HG03378 (cell line): ENCODE measurements at regions not wholly inside any gene's neighbourhood (a gene's known extent, or its start where the extent isn't known, plus 50 kb on each side); places are given as distances from the start of the nearest gene placed in this dataset.
"Not testable (repeated sequence)": the region's sequence is repeated elsewhere in the genome, so short reads cannot be mapped to it uniquely, and the experiment has no call there.

Experiments used
- ATAC-seq: cut with Tn5 transposase; IDR thresholded peaks from one replicate; pipeline ENCODE4 v1.9.1; 2021; ENCODE audit warnings: mild to moderate bottlenecking, moderate library complexity; ENCODE audit not compliant: unreplicated experiment

DNA sequence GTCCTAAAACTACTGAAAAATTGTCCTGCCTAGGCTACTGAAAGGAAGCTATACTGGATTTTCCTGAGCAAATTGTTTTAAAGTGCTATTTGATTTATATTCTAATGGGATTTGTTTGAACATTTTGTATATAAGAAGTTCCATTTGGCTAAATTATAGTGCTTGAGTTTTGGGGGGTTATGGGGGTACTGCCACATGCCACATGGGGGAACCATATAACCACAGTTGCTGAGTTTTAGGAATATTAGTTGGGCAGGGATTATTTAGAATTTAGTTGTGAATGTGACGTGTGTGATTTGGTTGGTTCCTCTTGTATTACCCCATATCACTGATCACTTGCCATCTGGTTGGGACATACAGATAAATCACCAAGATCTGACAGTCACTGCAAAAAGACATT lies 224.5 kb upstream of the TAPT1 start:
- no peak for ATAC-seq

DNA sequence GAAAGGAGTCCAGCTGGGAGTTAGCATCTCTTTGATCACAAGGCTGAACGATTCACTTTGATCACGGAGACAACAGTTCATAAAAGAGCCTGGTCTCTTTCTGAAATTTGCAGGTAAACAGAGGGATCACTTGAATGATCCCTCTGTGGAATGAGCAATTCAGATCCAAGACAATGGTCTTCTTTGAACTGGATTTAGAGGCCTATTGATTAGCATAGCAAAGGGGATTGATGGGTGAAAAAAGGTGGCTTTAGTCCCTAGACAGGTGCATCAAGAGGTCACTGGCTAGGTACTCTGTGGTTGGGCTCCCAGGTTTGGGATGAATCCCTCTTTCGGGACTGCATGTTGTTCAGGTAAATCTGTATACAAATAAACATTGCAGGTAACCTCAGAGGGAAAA lies 223.8 kb upstream of the TAPT1 start:
- ATAC-seq = no peak

GRCh38 chr4:16449406-16449805 lies 223.1 kb upstream of the TAPT1 start:
- no peak for ATAC-seq

- ATAC-seq = no peak
These were observed 222.1 kb upstream of the TAPT1 start for GRCh38 chr4:16448241-16448840.

DNA sequence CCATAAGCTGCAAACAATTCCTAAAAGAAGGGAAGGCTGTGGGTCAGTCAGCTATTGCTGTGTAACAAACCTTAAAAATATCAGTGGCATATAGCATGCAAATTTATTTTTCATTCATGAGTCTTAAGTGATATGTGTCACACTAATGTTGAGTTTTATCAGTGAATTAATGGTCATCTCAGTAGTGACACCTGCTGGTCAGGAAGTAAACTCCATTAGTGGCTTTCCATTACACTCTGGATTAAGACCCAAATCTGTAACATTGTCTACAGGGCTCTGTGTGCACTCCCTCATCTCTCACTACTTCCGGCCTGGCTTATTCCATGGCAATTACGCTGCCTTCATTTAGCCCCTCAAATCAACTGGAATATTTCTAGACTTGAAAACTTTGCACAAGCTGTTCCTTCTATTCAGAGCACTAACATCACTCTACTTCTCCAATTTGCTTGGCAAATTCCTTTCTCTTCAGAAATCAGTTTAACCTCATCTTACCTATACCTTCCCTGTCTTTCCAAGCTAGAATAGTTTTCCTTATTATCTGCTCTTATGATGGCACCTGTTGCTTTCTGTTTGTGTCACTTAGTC lies 217.3 kb upstream of the TAPT1 start:
- peak; percentile 81 for ATAC-seq

- no peak for ATAC-seq
These were observed 216.0 kb upstream of the TAPT1 start for GRCh38 chr4:16442296-16442695.

DNA sequence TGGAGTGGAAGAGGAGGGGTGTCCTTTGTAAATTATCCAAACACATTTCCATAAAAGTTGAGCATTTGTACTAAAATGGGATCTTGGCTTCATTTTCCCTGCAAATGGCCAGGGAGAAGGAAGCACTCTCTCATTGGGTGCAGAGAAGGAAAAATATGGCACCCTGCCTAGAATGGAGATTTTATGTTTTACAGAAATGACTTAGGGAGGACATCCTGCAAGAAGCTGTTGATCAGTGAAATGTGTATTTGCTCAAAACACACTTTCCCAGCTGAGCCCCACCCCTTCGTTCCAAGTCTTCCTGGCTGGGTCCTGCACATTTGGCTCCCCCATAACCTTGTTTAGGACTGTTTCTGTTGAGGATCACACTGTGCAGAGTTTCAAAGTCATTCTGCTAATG lies 213.5 kb upstream of the TAPT1 start:
- ATAC-seq = no peak

DNA sequence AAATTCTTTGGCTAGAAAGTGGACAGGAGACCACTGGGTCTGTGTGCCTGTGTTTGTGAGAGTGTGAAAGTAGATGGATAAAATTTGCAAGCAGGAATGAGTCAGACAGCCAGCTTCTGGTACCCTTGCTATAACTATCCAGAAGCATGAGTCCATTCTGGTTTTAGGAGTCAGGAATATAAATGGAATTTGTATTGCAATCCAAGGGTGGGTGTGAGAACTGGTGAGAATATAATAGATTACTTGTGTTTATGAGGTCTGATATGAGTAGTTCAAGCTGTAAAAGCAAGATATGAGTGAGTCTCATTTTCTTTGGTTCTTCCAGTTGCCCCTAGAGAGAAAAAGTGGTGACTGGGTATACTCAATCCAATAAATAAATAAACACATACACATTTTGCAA lies 212.7 kb upstream of the TAPT1 start:
- no peak for ATAC-seq

- ATAC-seq = no peak
These were observed 211.6 kb upstream of the TAPT1 start for GRCh38 chr4:16437836-16438235.

DNA sequence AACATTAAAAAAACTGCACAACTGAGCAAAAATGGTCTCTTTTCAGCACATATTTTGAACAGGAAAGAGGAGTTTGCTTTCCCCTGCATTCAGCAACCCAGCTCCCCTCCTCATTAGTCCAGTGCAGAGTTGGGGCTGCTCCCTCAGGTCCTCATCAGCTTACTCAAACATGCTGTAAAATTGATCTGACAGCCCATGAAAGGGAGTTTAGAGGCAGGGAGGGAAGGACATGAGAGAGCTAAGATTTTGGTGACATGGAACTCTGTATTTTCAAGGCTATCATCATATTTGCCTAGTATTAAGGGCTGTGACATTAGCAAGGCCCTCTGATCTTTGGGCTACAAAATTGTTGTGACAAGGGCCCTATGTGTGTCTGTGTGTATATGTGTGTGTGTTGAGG lies 205.6 kb upstream of the TAPT1 start:
- ATAC-seq = no peak

DNA sequence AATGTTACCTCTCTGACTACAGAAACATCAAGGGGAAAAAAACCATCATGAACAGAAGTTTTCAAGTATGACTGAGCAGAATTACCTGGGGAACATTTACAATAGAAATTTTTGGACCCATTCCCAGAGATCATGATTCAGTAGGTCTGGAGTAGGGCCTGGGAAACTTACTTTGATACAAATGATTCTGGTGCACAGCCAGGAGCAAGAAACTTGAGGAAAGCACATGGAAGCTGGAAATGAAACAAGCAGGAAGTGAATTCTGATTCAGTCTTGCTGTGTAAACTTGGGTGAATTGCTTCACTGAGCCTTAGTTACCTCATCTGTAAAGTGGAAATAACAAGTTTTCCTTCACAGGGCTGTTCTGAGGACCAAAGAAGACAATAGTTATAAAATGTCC lies 192.5 kb upstream of the TAPT1 start:
- ATAC-seq = no peak

- ATAC-seq = no peak
These were observed 190.9 kb upstream of the TAPT1 start for GRCh38 chr4:16417198-16417597.

DNA sequence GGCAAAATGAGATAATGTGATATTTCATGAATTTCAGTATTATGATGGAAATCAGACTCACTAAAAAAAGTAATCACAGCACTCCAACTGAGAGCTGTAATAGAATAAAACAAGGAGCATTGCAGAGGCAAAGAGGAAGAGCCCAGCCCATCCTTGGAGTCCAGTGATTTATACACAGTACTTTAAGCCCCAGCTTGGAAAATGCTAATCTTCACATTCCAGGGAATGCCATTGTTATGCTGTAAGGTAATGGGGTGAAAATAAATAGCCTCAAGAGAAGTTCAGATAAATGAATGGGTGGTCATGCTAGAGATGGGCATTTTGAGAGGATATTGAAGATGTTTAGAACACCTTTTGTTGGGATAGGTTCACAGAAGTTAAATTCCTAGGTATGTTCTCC lies 190.3 kb upstream of the TAPT1 start:
- ATAC-seq = no peak

DNA sequence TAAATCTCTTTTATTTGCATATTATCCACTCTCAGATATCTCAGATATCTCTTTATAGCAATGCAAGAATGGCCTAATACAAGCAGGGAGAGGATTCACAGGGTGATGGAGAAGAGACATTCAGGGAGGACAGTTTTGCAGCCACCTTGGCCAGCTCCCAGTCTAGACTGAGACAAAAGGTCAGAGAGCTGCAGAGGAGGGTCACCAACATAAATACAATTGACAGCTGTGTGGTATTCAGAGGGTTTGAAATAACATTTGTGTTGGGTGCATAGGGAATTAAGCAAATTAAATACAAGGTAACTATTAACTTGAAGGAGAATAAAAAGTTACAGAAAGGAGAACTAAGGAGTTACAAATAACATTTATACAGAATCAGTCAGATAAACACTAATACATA lies 189.5 kb upstream of the TAPT1 start:
- ATAC-seq = no peak

DNA sequence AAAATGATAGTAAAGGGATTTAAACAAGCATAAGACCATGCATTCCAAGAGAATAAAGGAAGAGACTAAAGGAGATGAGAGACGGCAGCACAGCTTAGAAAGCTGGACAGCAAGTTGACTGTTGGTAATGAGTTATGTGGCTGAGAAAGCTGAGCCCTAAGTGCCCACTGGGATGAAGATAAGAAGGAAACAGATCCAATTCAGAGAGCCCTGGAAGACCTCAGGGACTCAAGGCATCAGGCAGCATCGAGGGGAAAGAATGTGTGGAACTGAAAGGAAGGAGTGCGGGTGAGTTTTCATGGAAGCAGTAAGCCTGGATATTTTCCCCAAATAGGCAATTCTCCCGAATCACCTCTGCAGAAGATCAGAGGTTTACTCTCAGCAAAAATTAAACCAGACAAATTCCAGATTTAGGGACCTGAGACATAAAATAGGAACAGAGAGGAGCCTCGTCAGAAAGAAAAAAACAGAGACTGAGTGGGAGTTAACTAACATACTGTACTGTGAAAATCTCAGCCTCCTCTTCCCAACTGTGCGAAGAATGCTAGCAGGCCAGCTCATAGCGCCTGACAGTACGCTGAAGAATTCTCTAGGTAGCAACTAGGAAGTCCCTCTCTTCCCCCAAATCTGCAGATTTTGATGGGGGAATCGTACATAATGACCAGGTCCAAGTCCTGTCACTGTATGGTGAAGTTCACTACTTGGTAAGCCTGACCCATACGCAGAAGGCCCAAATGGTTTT lies 187.7 kb upstream of the TAPT1 start:
- ATAC-seq = no peak

- no peak for ATAC-seq
These were observed 185.3 kb upstream of the TAPT1 start for GRCh38 chr4:16411501-16412085.

GRCh38 chr4:16393216-16393615 lies 166.9 kb upstream of the TAPT1 start:
- not testable (repeated sequence) for ATAC-seq

- ATAC-seq = no peak
These were observed 164.9 kb upstream of the TAPT1 start for GRCh38 chr4:16391196-16391595.

GRCh38 chr4:16387448-16387847 lies 161.2 kb upstream of the TAPT1 start:
- ATAC-seq = no peak

GRCh38 chr4:16386711-16387320 lies 160.5 kb upstream of the TAPT1 start:
- no peak for ATAC-seq

GRCh38 chr4:16384576-16384975 lies 158.3 kb upstream of the TAPT1 start:
- ATAC-seq = no peak

GRCh38 chr4:16382571-16382970 lies 156.3 kb upstream of the TAPT1 start:
- no peak for ATAC-seq
